ENCODE measurements at regions not wholly inside any gene's neighbourhood (a gene's known extent, or its start where the extent isn't known, plus 50 kb on each side); places are given as distances from the start of the nearest gene placed in this dataset.

- peak; percentile 71; the same call in 1 of the 2 replicates for TF ChIP-seq ZBTB4 (CRISPR knock-in tag; IDR thresholded peaks at IDR 0.05; ENCODE audit: borderline replicate concordance)
- peak; percentile 53; the same call in 1 of the 2 replicates for TF ChIP-seq ZNF713 (CRISPR knock-in tag; IDR thresholded peaks at IDR 0.05)
- no peak for TF ChIP-seq SP2 (CRISPR knock-in tag; IDR thresholded peaks at IDR 0.05)
- TF ChIP-seq ZNF580 (CRISPR knock-in tag; IDR thresholded peaks at IDR 0.05; ENCODE audit: borderline replicate concordance, low read depth): no peak
- TF ChIP-seq MYC (CRISPR knock-in tag; IDR thresholded peaks at IDR 0.05; ENCODE audit: borderline replicate concordance): peak; percentile 85
- peak; percentile 91; the same call in 1 of the 2 replicates for TF ChIP-seq ZNF567 (CRISPR knock-in tag; IDR thresholded peaks at IDR 0.05; ENCODE audit: borderline replicate concordance)
- no peak for TF ChIP-seq ZNF24 (IDR thresholded peaks at IDR 0.05)
- no peak for TF ChIP-seq PLRG1 (conservative IDR thresholded peaks at IDR 0.05)
- TF ChIP-seq RERE (CRISPR knock-in tag; IDR thresholded peaks at IDR 0.05; ENCODE audit: low read depth): peak; percentile 85
Observed at GRCh38 chr16:85515830-85516397, 97.2 kb upstream of the GSE1 start (continued).
